Keratinocyte (primary cell): ENCODE measurements at regions not wholly inside any gene's neighbourhood (a gene's known extent, or its start where the extent isn't known, plus 50 kb on each side); places are given as distances from the start of the nearest gene placed in this dataset.

ENCODE experiments used
- CTCF ChIP-seq, 3 experiments: IDR thresholded peaks in 1 of 3; conservative IDR thresholded peaks in 1 of 3; optimal IDR thresholded peaks in 1 of 3; 2 replicates in 2 of 3; 3 replicates in 1 of 3; pipeline versions ENCODE3 to v1.5.1; 2011; ENCODE audit warnings: low read length in 3 of 3, mild to moderate bottlenecking in 3 of 3, moderate library complexity in 2 of 3, control low read depth in 1 of 3, inconsistent platforms in 1 of 3; ENCODE audit not compliant: insufficient read depth in 2 of 3; ENCODE audit errors: extremely low read depth in 1 of 3
- EZH2 ChIP-seq: IDR thresholded peaks from one replicate; pipeline ENCODE4 v1.6.1; 2012; ENCODE audit warnings: inconsistent platforms, mild to moderate bottlenecking, low read length, moderate library complexity

GRCh38 chr14:83309211-83309610 is 1775.6 kb upstream of the SEL1L start:
- TF ChIP-seq CTCF (optimal IDR thresholded peaks at IDR 0.05 in 1 of 3, IDR thresholded peaks at IDR 0.05 in 1 of 3, conservative IDR thresholded peaks at IDR 0.05 in 1 of 3; ENCODE audit: extremely low read depth in 1 of 3, insufficient read depth in 2 of 3, low read length in 3 of 3) = no peak
- TF ChIP-seq EZH2 = no peak
